ENCODE measurements at regions not wholly inside any gene's neighbourhood (a gene's known extent, or its start where the extent isn't known, plus 50 kb on each side); places are given as distances from the start of the nearest gene placed in this dataset.
A peak's percentile ranks its signal among the peaks of the same experiment; 100 is the strongest.

GRCh38 chr6:16974704-16975359 is 127.0 kb upstream of the STMND1 start:
- DNase-seq = no peak

- DNase-seq = no peak
Measured at GRCh38 chr6:16974387-16974673, 127.5 kb upstream of the STMND1 start.

- no peak for DNase-seq
Measured at GRCh38 chr6:16973545-16974386, 128.1 kb upstream of the STMND1 start.

- no peak for DNase-seq
Measured at GRCh38 chr6:16973051-16973450, 128.8 kb upstream of the STMND1 start.

GRCh38 chr6:16972535-16972934 is 129.3 kb upstream of the STMND1 start:
- DNase-seq = no peak

- DNase-seq = no peak
Measured at GRCh38 chr6:16969699-16970655, 131.9 kb upstream of the STMND1 start.

- no peak for DNase-seq
Measured at GRCh38 chr6:16968101-16968500, 133.7 kb upstream of the STMND1 start.

- DNase-seq = no peak
Measured at GRCh38 chr6:16967470-16967817, 134.4 kb upstream of the STMND1 start.

GRCh38 chr6:16966791-16967469 is 134.9 kb upstream of the STMND1 start:
- DNase-seq = no peak

- no peak for DNase-seq
Measured at GRCh38 chr6:16965689-16966088, 136.2 kb upstream of the STMND1 start.

GRCh38 chr6:16964553-16965499 is 137.0 kb upstream of the STMND1 start:
- peak; percentile 57 for DNase-seq

- no peak for DNase-seq
Measured at GRCh38 chr6:16961577-16961976, 140.3 kb upstream of the STMND1 start.

GRCh38 chr6:16959789-16960188 is 142.1 kb upstream of the STMND1 start:
- DNase-seq = no peak

- no peak for DNase-seq
Measured at GRCh38 chr6:16956361-16956760, 145.5 kb upstream of the STMND1 start.

- no peak for DNase-seq
Measured at GRCh38 chr6:16955899-16956298, 146.0 kb upstream of the STMND1 start.

- no peak for DNase-seq
Measured at GRCh38 chr6:16953905-16954304, 147.9 kb upstream of the STMND1 start.

GRCh38 chr6:16953446-16953845 is 148.4 kb upstream of the STMND1 start:
- no peak for DNase-seq

- DNase-seq = no peak
Measured at GRCh38 chr6:16950825-16951495, 150.9 kb upstream of the STMND1 start.

GRCh38 chr6:16950302-16950701 is 151.5 kb upstream of the STMND1 start:
- no peak for DNase-seq

- DNase-seq = no peak
Measured at GRCh38 chr6:16949716-16950115, 152.1 kb upstream of the STMND1 start.

- no peak for DNase-seq
Measured at GRCh38 chr6:16948396-16948795, 153.5 kb upstream of the STMND1 start.
